Putamen (tissue), 1 donor: ENCODE measurements at regions not wholly inside any gene's neighbourhood (a gene's known extent, or its start where the extent isn't known, plus 50 kb on each side); places are given as distances from the start of the nearest gene placed in this dataset.
"Not testable (repeated sequence)": the region's sequence is repeated elsewhere in the genome, so short reads cannot be mapped to it uniquely, and the experiment has no call there.

ENCODE experiments used
- DNase-seq: peaks from one replicate; pipeline ENCODE4 v3.0.0-alpha.2; 2016; ENCODE audit warnings: low spot score

GRCh38 chr12:67842124-67842523 lies 147.1 kb upstream of the IFNG-AS1 start:
- DNase-seq, result no peak

- no peak for DNase-seq
These were observed 146.0 kb upstream of the IFNG-AS1 start for GRCh38 chr12:67843257-67843656.

- no peak for DNase-seq
These were observed 136.5 kb upstream of the IFNG-AS1 start for GRCh38 chr12:67852701-67853100.

GRCh38 chr12:67853204-67853603 lies 136.0 kb upstream of the IFNG-AS1 start:
- no peak for DNase-seq

GRCh38 chr12:67854351-67854750 lies 134.9 kb upstream of the IFNG-AS1 start:
- no peak for DNase-seq

- DNase-seq, result no peak
These were observed 134.1 kb upstream of the IFNG-AS1 start for GRCh38 chr12:67855103-67855502.

- no peak for DNase-seq
These were observed 118.0 kb upstream of the IFNG-AS1 start for GRCh38 chr12:67871231-67871630.

DNA sequence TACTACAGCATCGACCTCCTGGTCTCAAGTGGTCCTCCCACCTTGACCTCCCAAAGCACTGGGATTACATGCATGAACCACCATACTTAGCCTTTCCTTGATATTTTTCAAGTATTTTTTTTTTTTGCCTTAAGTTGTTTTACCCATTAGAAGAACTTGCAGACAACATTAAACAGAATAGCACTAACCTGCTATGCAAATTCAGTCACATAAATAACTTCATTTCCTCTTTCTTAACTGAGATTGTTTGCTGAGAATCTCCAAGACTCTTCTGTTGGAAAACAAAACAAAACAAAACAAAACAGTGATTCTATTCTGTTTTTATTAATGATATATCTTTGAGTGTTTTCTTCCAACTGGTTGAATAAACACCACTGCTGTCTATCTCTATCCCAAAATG lies 115.9 kb upstream of the IFNG-AS1 start:
- no peak for DNase-seq

DNA sequence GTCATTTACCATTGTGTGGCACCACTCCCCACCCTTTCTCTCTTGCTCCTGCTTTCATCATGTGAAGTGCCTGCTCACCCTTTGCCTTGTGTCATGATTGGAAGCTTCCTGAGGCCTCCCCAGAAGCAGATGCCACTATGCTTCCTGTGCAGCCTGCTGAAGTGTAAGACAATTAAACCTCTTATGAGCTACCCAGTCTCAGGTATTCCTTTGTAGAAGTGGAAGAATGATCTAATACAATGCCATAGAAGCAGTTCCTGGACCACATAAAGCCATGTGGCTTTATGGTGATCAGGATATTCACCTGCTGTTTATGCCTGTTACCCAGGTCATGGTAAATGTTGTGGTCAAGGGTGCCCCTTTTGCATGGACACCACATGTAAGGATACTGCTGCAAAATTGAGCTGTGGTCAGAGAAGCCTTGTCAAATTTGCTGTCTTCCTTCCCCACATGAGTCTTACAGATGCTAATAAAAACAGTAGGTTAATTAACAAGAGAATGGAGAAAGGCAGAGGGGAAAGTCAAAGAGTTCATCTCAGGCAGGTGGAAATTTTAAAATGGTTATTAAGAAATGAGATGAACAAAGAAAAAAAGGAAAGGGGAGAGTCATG lies 112.8 kb upstream of the IFNG-AS1 start:
- DNase-seq, result no peak

DNA sequence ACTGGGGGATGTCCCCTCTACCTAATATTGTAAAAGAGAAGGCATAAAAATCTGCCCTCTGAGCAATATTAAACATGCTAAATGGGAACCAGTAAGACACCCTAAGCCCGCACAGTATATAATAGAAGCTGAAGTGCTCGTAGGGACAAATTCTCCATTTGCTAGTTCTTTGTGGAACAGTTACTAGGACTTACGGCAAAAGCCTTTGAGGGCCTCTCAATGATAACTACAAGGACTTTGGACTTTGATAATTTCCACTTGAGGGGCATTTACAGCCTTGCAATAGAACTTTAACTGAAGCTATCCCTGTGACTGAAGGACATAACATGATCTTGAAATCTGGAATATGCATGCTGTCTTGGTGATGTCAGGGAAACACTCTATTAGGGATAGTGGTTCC lies 111.5 kb upstream of the IFNG-AS1 start:
- DNase-seq, result no peak

DNA sequence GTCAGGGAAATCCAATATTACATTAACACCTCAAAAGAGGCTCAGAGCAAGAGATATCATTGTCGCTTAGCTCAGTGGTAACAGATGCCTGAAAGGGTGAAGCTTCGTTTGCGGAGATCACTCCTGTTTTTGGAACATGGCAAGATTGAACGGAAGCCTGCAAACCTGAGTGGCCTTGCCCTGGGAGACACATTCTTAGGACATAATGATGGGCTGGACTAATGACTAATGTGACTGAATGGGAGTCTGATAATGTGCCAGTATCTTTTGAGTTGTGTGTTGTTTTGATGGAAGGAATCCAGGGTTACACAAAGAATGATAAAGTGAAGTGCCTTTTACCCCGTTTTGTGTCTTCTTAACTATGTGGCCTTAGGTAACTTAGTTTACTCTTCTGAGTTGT lies 109.3 kb upstream of the IFNG-AS1 start:
- DNase-seq, result no peak

DNA sequence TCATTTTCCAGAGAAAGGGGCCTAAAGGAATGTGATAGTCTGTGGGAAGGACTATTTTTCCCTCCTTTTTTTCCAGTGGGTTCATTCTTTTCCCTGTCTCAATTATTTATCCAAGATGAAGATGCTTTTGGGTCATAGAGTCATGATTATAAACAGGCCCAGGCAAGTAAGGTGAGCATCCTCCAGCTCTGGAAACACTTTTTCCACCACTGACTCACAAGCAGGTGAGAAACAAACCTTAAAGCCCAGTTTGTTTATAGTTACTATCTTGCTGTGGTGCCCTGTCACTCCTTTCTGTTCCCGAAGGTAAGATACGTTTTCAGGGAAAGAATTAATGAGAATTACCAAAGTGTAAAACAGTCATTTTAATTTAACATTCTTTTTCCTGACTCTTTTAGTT lies 107.7 kb upstream of the IFNG-AS1 start:
- no peak for DNase-seq

DNA sequence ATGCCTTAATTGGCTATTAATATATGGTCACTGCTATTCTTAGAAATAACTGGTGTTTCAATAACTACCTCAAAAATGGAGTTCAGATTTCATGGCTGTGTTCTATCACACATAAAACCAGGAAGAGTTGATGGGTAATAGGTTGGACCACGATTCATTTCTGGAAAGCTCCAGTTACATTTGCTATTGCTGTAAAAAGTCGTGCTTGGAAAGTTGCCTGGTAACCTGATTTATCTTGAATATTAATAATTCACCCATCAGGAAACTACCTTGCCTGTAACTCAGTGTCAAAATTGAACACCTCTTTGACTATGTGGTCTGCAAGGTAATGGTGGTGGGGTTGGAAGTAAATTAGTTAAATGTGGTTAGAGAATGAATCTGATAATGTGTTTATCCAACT lies 104.7 kb upstream of the IFNG-AS1 start:
- DNase-seq, result no peak

DNA sequence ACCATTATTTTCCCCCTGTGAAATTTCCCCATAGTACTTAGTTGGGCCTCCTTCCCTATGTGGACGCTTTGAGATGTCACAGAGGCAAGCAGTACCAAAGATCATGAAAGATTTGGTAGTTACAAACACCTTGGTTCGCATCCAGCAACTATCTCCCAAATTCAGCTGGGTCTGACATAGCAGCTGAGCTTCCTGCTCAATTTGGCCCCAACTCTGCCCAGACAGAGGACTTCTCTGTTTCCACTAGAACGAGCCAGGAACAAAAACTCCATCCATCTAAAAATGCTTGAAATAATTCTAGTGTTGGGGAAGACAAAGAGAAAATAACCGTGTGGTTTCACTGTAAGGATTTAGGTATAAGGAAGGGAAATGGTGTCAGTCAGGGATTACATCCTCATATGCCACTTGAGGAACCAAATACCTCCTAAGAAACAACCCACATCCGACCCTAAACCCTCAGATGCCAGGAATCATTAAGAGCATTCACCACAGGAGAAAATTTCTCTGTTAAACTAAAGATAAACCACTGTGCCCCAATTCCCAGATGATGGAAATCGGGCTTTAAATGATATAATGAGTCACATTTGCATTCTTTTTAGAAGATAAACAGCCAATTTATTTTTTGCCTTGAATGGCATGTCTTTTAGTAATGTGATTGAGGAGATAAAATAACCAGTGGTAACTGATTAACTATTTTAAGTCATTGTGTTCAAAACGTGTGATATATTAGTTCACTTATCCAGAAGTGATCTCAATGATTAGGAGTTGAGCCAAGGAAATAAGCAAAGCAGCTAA lies 103.7 kb upstream of the IFNG-AS1 start:
- peak; percentile 1 for DNase-seq

- no peak for DNase-seq
These were observed 102.2 kb upstream of the IFNG-AS1 start for GRCh38 chr12:67887065-67887464.

DNA sequence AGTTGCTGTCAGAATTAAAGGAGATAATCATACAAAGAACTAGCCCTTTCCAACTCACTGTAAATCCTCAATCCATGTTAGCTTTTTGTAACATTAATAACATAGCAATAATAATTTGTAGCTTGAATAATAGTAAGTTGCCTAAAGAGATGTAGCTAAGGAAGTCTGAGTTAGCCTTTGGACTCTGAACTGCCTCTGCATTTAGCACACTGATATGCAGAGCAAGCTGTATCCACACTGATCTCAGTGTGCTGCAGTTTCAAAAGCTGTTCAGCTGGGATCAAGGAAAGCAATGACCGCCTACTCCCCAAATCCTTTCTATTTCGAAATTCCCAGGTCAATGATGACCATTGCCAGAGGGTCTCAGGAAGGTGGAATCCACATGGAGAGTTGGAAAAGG lies 99.3 kb upstream of the IFNG-AS1 start:
- no peak for DNase-seq

DNA sequence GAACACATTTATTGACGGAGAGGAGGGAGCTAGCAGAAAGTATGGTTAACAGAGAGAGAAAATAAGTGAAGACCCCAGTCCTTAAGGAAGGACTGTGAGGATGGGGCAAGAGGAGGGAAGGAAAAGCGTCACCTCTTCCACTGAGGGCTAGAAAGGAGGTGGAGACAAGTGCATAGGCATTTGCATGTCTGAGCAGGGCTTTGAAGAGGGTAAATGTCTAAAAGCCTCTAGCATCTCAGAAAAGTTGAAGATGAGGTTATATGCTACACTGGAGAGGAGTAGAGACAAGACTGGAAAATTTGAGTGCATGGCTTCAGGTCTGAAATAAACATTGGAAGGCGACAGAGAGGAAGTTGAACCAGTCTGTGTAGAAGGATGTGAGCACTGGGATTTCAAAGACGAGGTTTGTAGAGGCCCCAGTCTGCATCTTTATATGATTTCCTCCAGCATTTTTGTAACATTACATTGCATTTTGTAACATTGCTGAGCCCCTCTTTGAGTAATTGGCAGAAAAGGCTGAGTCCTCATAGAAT lies 98.5 kb upstream of the IFNG-AS1 start:
- no peak for DNase-seq

GRCh38 chr12:67891596-67891995 lies 97.7 kb upstream of the IFNG-AS1 start:
- no peak for DNase-seq

GRCh38 chr12:67892259-67893021 lies 96.8 kb upstream of the IFNG-AS1 start:
- DNase-seq, result no peak

DNA sequence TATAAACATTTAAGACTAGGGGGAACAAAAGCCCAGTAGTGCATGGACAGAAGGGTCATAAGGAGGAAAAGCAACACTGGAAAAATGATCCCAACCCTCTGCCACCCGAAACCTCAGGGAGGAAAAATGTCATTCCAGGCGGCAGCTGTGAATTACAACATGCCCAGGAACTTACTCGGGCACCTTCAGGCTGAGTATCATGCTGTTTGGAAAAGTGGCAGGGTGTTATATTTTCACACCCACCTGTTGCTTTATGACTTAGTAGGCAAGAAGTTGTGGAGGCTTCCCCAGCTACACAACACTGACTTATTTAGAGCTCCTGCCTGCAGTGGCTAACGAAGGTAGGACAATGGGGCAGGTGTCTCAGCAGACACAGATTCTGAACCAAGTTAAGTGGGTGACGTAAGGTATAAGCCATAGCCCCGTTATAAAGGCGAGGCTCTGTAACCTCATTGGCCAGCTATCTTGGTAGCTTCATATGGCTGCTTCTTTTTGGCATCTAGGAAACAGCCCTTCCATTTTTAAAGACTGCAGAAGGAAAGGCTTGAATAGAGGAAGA lies 96.1 kb upstream of the IFNG-AS1 start:
- no peak for DNase-seq

DNA sequence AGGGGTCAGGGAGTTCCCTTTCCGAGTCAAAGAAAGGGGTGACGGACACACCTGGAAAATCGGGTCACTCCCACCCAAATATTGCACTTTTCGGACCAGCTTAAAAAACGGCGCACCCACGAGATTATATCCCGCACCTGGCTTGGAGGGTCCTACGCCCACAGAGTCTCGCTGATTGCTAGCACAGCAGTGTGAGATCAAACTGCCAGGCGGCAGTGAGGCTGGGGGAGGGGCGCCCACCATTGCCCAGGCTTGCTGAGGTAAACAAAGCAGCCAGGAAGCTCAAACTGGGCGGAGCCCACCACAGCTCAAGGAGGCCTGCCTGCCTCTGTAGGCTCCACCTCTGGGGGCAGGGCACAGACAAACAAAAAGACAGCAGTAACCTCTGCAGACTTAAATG lies 88.8 kb upstream of the IFNG-AS1 start:
- not testable (repeated sequence) for DNase-seq

GRCh38 chr12:67909091-67909531 lies 80.1 kb upstream of the IFNG-AS1 start:
- no peak for DNase-seq
